Parathyroid adenoma (tissue), 2 donors: ENCODE measurements at regions not wholly inside any gene's neighbourhood (a gene's known extent, or its start where the extent isn't known, plus 50 kb on each side); places are given as distances from the start of the nearest gene placed in this dataset.
A peak's percentile ranks its signal among the peaks of the same experiment; 100 is the strongest.

Experiments used
- H2AFZ ChIP-seq: fragments of 300-600 bp; sonication (generic); one replicate; pipeline ENCODE4 v1.7.0; 2017; ENCODE audit warnings: antibody characterized with exemption, mild to moderate bottlenecking
- H3K27ac ChIP-seq: fragments of 300-600 bp; sonication (generic); one replicate; pipeline ENCODE4 v1.7.0; 2017
- H3K27me3 ChIP-seq: fragments of 300-600 bp; sonication (generic); one replicate; pipeline ENCODE4 v1.7.0; 2017; ENCODE audit warnings: low read length; ENCODE audit not compliant: control insufficient read depth, insufficient read depth
- H3K36me3 ChIP-seq: fragments of 300-600 bp; sonication (generic); one replicate; pipeline ENCODE4 v1.7.0; 2017; ENCODE audit warnings: low read length; ENCODE audit not compliant: control insufficient read depth, insufficient read depth
- H3K4me1 ChIP-seq: fragments of 300-600 bp; sonication (generic); one replicate; pipeline ENCODE4 v1.7.0; 2017; ENCODE audit warnings: control low read depth
- H3K4me2 ChIP-seq: fragments of 300-600 bp; sonication (generic); one replicate; pipeline ENCODE4 v1.7.0; 2017; ENCODE audit warnings: low read length
- H3K4me3 ChIP-seq: fragments of 300-600 bp; sonication (generic); one replicate; pipeline ENCODE4 v1.7.0; 2017; ENCODE audit warnings: low read depth, low read length
- H3K79me2 ChIP-seq: fragments of 300-600 bp; sonication (generic); one replicate; pipeline ENCODE4 v1.7.0; 2017; ENCODE audit warnings: control low read depth
- H3K9ac ChIP-seq: fragments of 300-600 bp; sonication (generic); one replicate; pipeline ENCODE4 v1.7.0; 2017; ENCODE audit warnings: mild to moderate bottlenecking
- H3K9me3 ChIP-seq: fragments of 300-600 bp; sonication (generic); one replicate; pipeline ENCODE4 v1.7.0; 2017; ENCODE audit warnings: low read length; ENCODE audit not compliant: control insufficient read depth
- CTCF ChIP-seq: fragments of 300-600 bp; sonication (generic); IDR thresholded peaks from one replicate; pipeline ENCODE4 v1.7.0; 2017; ENCODE audit warnings: antibody characterized with exemption, mild to moderate bottlenecking
- donor health status: primary hyperparathyroidism.

GRCh38 chr13:48165727-48166126 is 67.3 kb upstream of the ITM2B start:
- Histone ChIP-seq H3K4me3 (no peak overlapping the region), H3K9ac (no peak overlapping the region), H2AFZ (no peak overlapping the region), H3K9me3 (no peaks in the 10 kb centered on the region), H3K4me2 (no peak overlapping the region), H3K36me3 (no peaks in the 10 kb centered on the region), H3K79me2 (no peaks in the 10 kb centered on the region), H3K27me3 (no peaks in the 10 kb centered on the region), H3K27ac (no peak overlapping the region), H3K4me1 (peaks cover 5% of the 10 kb centered on the region)
- TF ChIP-seq CTCF = no peak

- Histone ChIP-seq H3K4me3 (no peak overlapping the region), H3K4me1 (peaks cover 5% of the 10 kb centered on the region), H2AFZ (no peak overlapping the region), H3K4me2 (no peak overlapping the region), H3K27ac (no peak overlapping the region), H3K36me3 (no peaks in the 10 kb centered on the region), H3K79me2 (no peaks in the 10 kb centered on the region), H3K27me3 (no peaks in the 10 kb centered on the region), H3K9ac (no peak overlapping the region), H3K9me3 (no peaks in the 10 kb centered on the region)
- TF ChIP-seq CTCF = no peak
Measured at GRCh38 chr13:48165063-48165462, 67.9 kb upstream of the ITM2B start.

GRCh38 chr13:48163061-48163460 is 68.2 kb upstream of the MED4 start:
- Histone ChIP-seq H3K9me3 (no peaks in the 10 kb centered on the region), H3K79me2 (no peaks in the 10 kb centered on the region), H3K4me1 (peaks cover 5% of the 10 kb centered on the region), H3K9ac (no peak overlapping the region), H3K27me3 (no peaks in the 10 kb centered on the region), H3K27ac (no peak overlapping the region), H3K4me3 (no peak overlapping the region), H3K36me3 (no peaks in the 10 kb centered on the region), H3K4me2 (no peak overlapping the region), H2AFZ (no peak overlapping the region)
- TF ChIP-seq CTCF = no peak

GRCh38 chr13:48162217-48162616 is 67.3 kb upstream of the MED4 start:
- no peaks in the 10 kb centered on the region for H3K79me2 ChIP-seq
- no peak for TF ChIP-seq CTCF
- no peaks in the 10 kb centered on the region for H3K27me3 ChIP-seq
- H3K27ac ChIP-seq = peak overlapping the region; percentile 42
- no peak overlapping the region for H3K9ac ChIP-seq
- no peak overlapping the region for H3K4me3 ChIP-seq
- no peaks in the 10 kb centered on the region for H3K9me3 ChIP-seq
- no peaks in the 10 kb centered on the region for H3K36me3 ChIP-seq
- peaks cover 5% of the 10 kb centered on the region for H3K4me1 ChIP-seq
- H3K4me2 ChIP-seq = no peak overlapping the region
- H2AFZ ChIP-seq = peak overlapping the region; percentile 46

- H3K9me3 ChIP-seq = no peaks in the 10 kb centered on the region
- no peak overlapping the region for H3K4me2 ChIP-seq
- peak overlapping the region; percentile 46 for H2AFZ ChIP-seq
- TF ChIP-seq CTCF = no peak
- H3K4me3 ChIP-seq = no peak overlapping the region
- H3K27me3 ChIP-seq = no peaks in the 10 kb centered on the region
- peak overlapping the region; percentile 42 for H3K27ac ChIP-seq
- H3K36me3 ChIP-seq = no peaks in the 10 kb centered on the region
- H3K9ac ChIP-seq = no peak overlapping the region
- peaks cover 5% of the 10 kb centered on the region for H3K4me1 ChIP-seq
- no peaks in the 10 kb centered on the region for H3K79me2 ChIP-seq
Measured at GRCh38 chr13:48161530-48162179, 66.8 kb upstream of the MED4 start.
